ENCODE measurements at regions not wholly inside any gene's neighbourhood (a gene's known extent, or its start where the extent isn't known, plus 50 kb on each side); places are given as distances from the start of the nearest gene placed in this dataset.

DNA sequence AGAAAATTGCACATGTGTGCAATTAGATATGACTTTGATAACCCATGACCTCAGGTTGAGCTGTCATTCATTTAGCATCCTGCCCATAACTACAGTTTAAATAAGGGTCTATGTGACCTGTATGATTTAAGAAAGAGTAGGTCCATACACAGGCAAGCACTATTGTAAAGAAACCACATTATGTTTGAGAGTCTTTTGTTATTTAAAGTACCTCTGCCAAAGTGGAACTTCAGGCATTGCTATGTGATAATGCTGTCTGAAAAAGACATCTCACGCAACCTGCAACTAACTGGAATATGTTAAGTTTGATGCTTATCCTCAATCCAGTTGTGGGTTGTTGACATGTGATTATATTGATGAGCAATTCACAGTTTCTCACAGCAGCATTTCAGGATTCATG is 317.0 kb downstream of the TMEM161B start:
- Histone ChIP-seq H3K27me3 (no peaks in the 10 kb centered on the region), H3K36me3 (no peaks in the 10 kb centered on the region), H3K4me1 (ENCODE audit: low read depth) (no peaks in the 10 kb centered on the region), H3K9me3 (ENCODE audit: low read depth) (no peaks in the 10 kb centered on the region), H3K4me3 (no peak overlapping the region), H3K27ac (no peak overlapping the region)
- TF ChIP-seq, protein P1, sequence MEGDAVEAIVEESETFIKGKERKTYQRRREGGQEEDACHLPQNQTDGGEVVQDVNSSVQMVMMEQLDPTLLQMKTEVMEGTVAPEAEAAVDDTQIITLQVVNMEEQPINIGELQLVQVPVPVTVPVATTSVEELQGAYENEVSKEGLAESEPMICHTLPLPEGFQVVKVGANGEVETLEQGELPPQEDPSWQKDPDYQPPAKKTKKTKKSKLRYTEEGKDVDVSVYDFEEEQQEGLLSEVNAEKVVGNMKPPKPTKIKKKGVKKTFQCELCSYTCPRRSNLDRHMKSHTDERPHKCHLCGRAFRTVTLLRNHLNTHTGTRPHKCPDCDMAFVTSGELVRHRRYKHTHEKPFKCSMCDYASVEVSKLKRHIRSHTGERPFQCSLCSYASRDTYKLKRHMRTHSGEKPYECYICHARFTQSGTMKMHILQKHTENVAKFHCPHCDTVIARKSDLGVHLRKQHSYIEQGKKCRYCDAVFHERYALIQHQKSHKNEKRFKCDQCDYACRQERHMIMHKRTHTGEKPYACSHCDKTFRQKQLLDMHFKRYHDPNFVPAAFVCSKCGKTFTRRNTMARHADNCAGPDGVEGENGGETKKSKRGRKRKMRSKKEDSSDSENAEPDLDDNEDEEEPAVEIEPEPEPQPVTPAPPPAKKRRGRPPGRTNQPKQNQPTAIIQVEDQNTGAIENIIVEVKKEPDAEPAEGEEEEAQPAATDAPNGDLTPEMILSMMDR (IDR thresholded peaks at IDR 0.05; ENCODE audit: low read depth, low read length): no peak
- no peak for DNase-seq (ENCODE audit: low read depth in 1 of 2, low spot score in 1 of 2)

DNA sequence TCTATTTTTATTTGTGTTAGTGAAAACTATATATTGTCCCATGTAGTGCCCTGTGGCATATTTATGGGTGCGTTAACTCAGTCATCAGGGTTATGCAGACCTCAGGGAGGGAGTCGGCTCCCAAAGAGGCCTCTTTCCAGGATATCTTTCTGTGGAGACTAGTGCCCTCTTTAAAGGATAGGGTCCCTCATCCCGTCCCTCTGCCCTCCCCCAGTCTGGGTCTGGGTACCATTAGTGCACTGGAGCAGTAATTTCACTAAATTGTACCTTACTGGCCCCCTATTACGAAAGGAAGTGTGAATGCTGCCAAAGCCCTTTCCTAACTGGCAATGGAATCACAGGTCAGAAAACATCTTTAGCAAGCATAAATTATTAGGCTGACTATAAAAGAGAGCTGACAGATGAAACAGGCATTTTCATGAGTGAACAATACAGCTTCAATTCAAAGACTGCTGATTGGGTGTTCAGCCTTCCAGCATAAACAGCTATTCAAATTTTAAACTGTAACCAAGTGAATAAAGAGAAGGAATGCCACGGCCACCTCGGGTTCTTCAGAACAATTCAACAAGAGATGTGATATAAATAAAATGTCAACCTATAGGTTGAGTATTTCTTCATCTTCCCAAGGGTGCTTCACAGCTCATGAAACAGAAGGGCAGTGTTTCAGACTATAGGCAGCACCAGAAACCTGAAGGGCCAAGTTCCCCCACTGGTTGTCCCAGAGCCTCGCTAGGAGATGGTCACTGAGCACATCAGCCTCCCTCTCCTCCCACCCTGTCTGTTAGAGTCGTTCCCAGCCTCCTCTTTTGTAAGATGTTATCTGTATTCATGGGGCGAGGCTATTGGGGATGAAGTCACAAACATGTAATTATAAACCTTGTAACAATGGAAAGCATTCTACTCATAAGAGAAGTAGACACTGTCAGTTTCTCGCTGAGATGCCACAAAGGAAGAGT is 318.7 kb downstream of the TMEM161B start:
- no peaks in the 10 kb centered on the region for H3K36me3 ChIP-seq
- H3K4me1 ChIP-seq (ENCODE audit: low read depth): no peaks in the 10 kb centered on the region
- H3K9me3 ChIP-seq (ENCODE audit: low read depth): no peaks in the 10 kb centered on the region
- no peaks in the 10 kb centered on the region for H3K27me3 ChIP-seq
- H3K4me3 ChIP-seq: no peak overlapping the region
- H3K27ac ChIP-seq: no peak overlapping the region
- no peak for DNase-seq (ENCODE audit: low read depth in 1 of 2, low spot score in 1 of 2)
- TF ChIP-seq, protein P1 (IDR thresholded peaks at IDR 0.05; ENCODE audit: low read depth, low read length): no peak

DNA sequence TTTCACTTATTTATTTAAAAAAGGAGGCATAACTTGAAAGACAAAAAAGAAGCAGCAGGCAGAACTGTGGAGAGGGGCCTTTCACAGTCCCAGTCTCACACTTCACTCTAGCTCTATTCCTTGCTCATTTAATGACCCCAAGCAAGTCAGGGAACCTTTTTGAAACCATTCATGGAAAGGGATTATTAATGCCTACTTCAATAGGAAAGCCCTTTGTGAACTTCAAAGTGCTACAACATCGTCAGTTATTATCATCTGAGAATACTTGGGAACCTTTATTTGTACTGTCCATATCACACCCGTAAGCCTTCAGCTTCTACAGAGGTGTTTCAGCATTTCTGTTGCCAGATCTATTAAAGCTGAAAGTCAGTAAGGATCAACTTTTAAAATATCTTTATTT is 320.2 kb downstream of the TMEM161B start:
- TF ChIP-seq, protein P1 (IDR thresholded peaks at IDR 0.05; ENCODE audit: low read depth, low read length): no peak
- no peaks in the 10 kb centered on the region for H3K27me3 ChIP-seq
- no peaks in the 10 kb centered on the region for H3K9me3 ChIP-seq (ENCODE audit: low read depth)

DNA sequence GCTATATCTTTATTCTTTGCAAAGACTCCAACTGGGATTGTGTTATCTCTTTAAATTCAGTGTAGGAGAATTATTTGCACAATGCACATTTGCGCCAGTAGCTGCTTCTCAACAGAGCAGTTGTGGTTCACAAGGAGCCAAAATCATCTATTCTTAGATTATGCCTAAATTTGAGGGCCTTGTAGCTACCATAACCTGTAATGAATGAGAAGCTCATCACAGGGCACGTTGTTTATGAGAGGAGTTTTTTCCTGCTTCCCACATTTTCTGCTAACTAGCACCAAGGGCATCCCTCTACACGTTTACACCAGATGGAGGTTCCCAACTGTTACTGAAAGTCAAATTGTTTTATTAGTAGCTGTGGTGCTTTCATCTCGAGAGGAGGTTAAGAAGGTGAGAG is 322.4 kb downstream of the TMEM161B start:
- H3K36me3 ChIP-seq: no peaks in the 10 kb centered on the region
- no peak for DNase-seq (ENCODE audit: low read depth in 1 of 2, low spot score in 1 of 2)
- H3K27me3 ChIP-seq: no peaks in the 10 kb centered on the region
- H3K4me1 ChIP-seq (ENCODE audit: low read depth): no peaks in the 10 kb centered on the region
- H3K27ac ChIP-seq: no peak overlapping the region
- TF ChIP-seq, protein P1 (IDR thresholded peaks at IDR 0.05; ENCODE audit: low read depth, low read length): no peak
- H3K4me3 ChIP-seq: no peak overlapping the region
- no peaks in the 10 kb centered on the region for H3K9me3 ChIP-seq (ENCODE audit: low read depth)

More for the DNA sequence above, 320.2 kb downstream of the TMEM161B start:
- Histone ChIP-seq H3K27ac (no peak overlapping the region), H3K4me3 (no peak overlapping the region), H3K4me1 (ENCODE audit: low read depth) (no peaks in the 10 kb centered on the region), H3K36me3 (no peaks in the 10 kb centered on the region)
- DNase-seq (ENCODE audit: low read depth in 1 of 2, low spot score in 1 of 2): no peak

DNA sequence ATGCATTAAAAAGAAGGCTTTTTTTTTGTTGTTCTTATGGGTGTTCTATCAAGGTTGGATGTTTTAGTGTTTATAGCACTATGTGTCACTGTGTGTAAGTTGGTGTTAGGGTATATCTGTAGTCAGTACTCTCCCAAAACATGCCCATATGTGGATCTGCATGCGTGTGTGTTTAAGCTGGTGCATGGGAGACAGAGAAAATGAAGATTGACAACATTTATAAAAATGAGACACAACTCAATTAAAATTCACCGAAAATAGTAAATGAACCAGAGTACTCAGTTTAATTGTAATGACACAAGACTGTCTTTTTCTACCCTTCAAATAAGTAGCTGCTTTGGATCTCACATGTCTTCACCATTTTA is 323.4 kb downstream of the TMEM161B start:
- TF ChIP-seq, protein P1 (IDR thresholded peaks at IDR 0.05; ENCODE audit: low read depth, low read length): no peak
- Histone ChIP-seq H3K27me3 (no peaks in the 10 kb centered on the region), H3K4me1 (ENCODE audit: low read depth) (no peaks in the 10 kb centered on the region), H3K4me3 (no peak overlapping the region), H3K9me3 (ENCODE audit: low read depth) (no peaks in the 10 kb centered on the region), H3K36me3 (no peaks in the 10 kb centered on the region), H3K27ac (no peak overlapping the region)
- no peak for DNase-seq (ENCODE audit: low read depth in 1 of 2, low spot score in 1 of 2)
